HG03064 (cell line): ENCODE measurements at regions not wholly inside any gene's neighbourhood (a gene's known extent, or its start where the extent isn't known, plus 50 kb on each side); places are given as distances from the start of the nearest gene placed in this dataset.
"Not testable (repeated sequence)": the region's sequence is repeated elsewhere in the genome, so short reads cannot be mapped to it uniquely, and the experiment has no call there.

Experiments used
- ATAC-seq: cut with Tn5 transposase; IDR thresholded peaks from one replicate; pipeline ENCODE4 v1.9.1; 2021; ENCODE audit warnings: low read depth; ENCODE audit not compliant: unreplicated experiment

- no peak for ATAC-seq
Observed at GRCh38 chr10:113480081-113480360, 72.8 kb upstream of the HABP2 start.

GRCh38 chr10:113480851-113481502 is 71.9 kb upstream of the HABP2 start:
- no peak for ATAC-seq

GRCh38 chr10:113484487-113484886 is 68.4 kb upstream of the HABP2 start:
- ATAC-seq: no peak

GRCh38 chr10:113485736-113486135 is 67.1 kb upstream of the HABP2 start:
- no peak for ATAC-seq

GRCh38 chr10:113486531-113486930 is 66.3 kb upstream of the HABP2 start:
- no peak for ATAC-seq

GRCh38 chr10:113487154-113487553 is 65.7 kb upstream of the HABP2 start:
- no peak for ATAC-seq

- ATAC-seq: no peak
Observed at GRCh38 chr10:113488186-113488585, 64.7 kb upstream of the HABP2 start.

- not testable (repeated sequence) for ATAC-seq
Observed at GRCh38 chr10:113489522-113489921, 63.3 kb upstream of the HABP2 start.

- no peak for ATAC-seq
Observed at GRCh38 chr10:113491967-113492565, 60.8 kb upstream of the HABP2 start.

GRCh38 chr10:113493195-113493594 is 59.7 kb upstream of the HABP2 start:
- no peak for ATAC-seq

- no peak for ATAC-seq
Observed at GRCh38 chr10:113493882-113494301, 59.0 kb upstream of the HABP2 start.

- ATAC-seq: no peak
Observed at GRCh38 chr10:113494761-113495160, 58.1 kb upstream of the HABP2 start.

GRCh38 chr10:113495553-113495952 is 57.3 kb upstream of the HABP2 start:
- ATAC-seq: no peak

- no peak for ATAC-seq
Observed at GRCh38 chr10:113496111-113497109, 56.4 kb upstream of the HABP2 start.

GRCh38 chr10:113497198-113497597 is 55.7 kb upstream of the HABP2 start:
- ATAC-seq: no peak

GRCh38 chr10:113498997-113499396 is 53.9 kb upstream of the HABP2 start:
- no peak for ATAC-seq

GRCh38 chr10:113499806-113500205 is 53.0 kb upstream of the HABP2 start:
- no peak for ATAC-seq

GRCh38 chr10:113501031-113501430 is 51.8 kb upstream of the HABP2 start:
- not testable (repeated sequence) for ATAC-seq
